ENCODE measurements at regions not wholly inside any gene's neighbourhood (a gene's known extent, or its start where the extent isn't known, plus 50 kb on each side); places are given as distances from the start of the nearest gene placed in this dataset.
"Not testable (repeated sequence)": the region's sequence is repeated elsewhere in the genome, so short reads cannot be mapped to it uniquely, and the experiment has no call there.

GRCh38 chr5:104456122-104456521, 893.5 kb upstream of the NUDT12 start:
- DNase-seq: peak; percentile 82

GRCh38 chr5:104452550-104452949, 890.0 kb upstream of the NUDT12 start:
- no peak for DNase-seq

- DNase-seq: not testable (repeated sequence)
Measured at GRCh38 chr5:104451911-104452310, 889.3 kb upstream of the NUDT12 start.

GRCh38 chr5:104444656-104445055, 882.1 kb upstream of the NUDT12 start:
- DNase-seq: no peak

GRCh38 chr5:104443706-104444105, 881.1 kb upstream of the NUDT12 start:
- DNase-seq: no peak

GRCh38 chr5:104431981-104432380, 869.4 kb upstream of the NUDT12 start:
- no peak for DNase-seq

GRCh38 chr5:104431002-104431620, 868.5 kb upstream of the NUDT12 start:
- DNase-seq: no peak

- no peak for DNase-seq
Measured at GRCh38 chr5:104429911-104430310, 867.3 kb upstream of the NUDT12 start.

- no peak for DNase-seq
Measured at GRCh38 chr5:104421431-104421830, 858.8 kb upstream of the NUDT12 start.

GRCh38 chr5:104418056-104418455, 855.5 kb upstream of the NUDT12 start:
- DNase-seq: no peak

GRCh38 chr5:104412649-104413240, 850.2 kb upstream of the NUDT12 start:
- DNase-seq: no peak

- DNase-seq: no peak
Measured at GRCh38 chr5:104400941-104401340, 838.4 kb upstream of the NUDT12 start.

GRCh38 chr5:104385906-104386305, 823.3 kb upstream of the NUDT12 start:
- no peak for DNase-seq

GRCh38 chr5:104375345-104375744, 812.8 kb upstream of the NUDT12 start:
- no peak for DNase-seq

- DNase-seq: no peak
Measured at GRCh38 chr5:104372796-104373195, 810.2 kb upstream of the NUDT12 start.

- DNase-seq: no peak
Measured at GRCh38 chr5:104372376-104372775, 809.8 kb upstream of the NUDT12 start.

GRCh38 chr5:104370523-104370922, 807.9 kb upstream of the NUDT12 start:
- DNase-seq: no peak

- DNase-seq: no peak
Measured at GRCh38 chr5:104367978-104368377, 805.4 kb upstream of the NUDT12 start.

GRCh38 chr5:104363567-104363966, 801.0 kb upstream of the NUDT12 start:
- no peak for DNase-seq

- no peak for DNase-seq
Measured at GRCh38 chr5:104361932-104362331, 799.3 kb upstream of the NUDT12 start.

GRCh38 chr5:104355350-104355749, 792.8 kb upstream of the NUDT12 start:
- no peak for DNase-seq

GRCh38 chr5:104353371-104353770, 790.8 kb upstream of the NUDT12 start:
- no peak for DNase-seq

GRCh38 chr5:104352954-104353353, 790.4 kb upstream of the NUDT12 start:
- DNase-seq: no peak

GRCh38 chr5:104347119-104347708, 784.6 kb upstream of the NUDT12 start:
- DNase-seq: no peak

Measured in NCI-H187 treated with DMSO at 0.1 percent for 48 hours (cell line).